ENCODE measurements at regions not wholly inside any gene's neighbourhood (a gene's known extent, or its start where the extent isn't known, plus 50 kb on each side); places are given as distances from the start of the nearest gene placed in this dataset.

GRCh38 chr5:93273176-93273575 is 307.8 kb downstream of the NR2F1-AS1 start:
- Mint-ChIP-seq H3K36me3 (ENCODE audit: low read depth) (no peaks in the 10 kb centered on the region), H3K9me3 (ENCODE audit: low read depth) (peaks cover 6% of the 10 kb centered on the region), H3K4me1 (ENCODE audit: low read depth) (peaks cover 23% of the 10 kb centered on the region), H3K27ac (ENCODE audit: unreplicated experiment) (no peak overlapping the region), H3K4me3 (ENCODE audit: unreplicated experiment) (no peak overlapping the region), H3K27me3 (ENCODE audit: low read depth) (no peaks in the 10 kb centered on the region)
- DNase-seq (ENCODE audit: low spot score), result no peak
- no peak for TF ChIP-seq CTCF (IDR thresholded peaks at IDR 0.05)

GRCh38 chr5:93272108-93272507 is 308.9 kb downstream of the NR2F1-AS1 start:
- Mint-ChIP-seq H3K4me1 (ENCODE audit: low read depth) (peaks cover 21% of the 10 kb centered on the region), H3K9me3 (ENCODE audit: low read depth) (peaks cover 6% of the 10 kb centered on the region), H3K36me3 (ENCODE audit: low read depth) (no peaks in the 10 kb centered on the region), H3K27ac (ENCODE audit: unreplicated experiment) (no peak overlapping the region), H3K4me3 (ENCODE audit: unreplicated experiment) (no peak overlapping the region), H3K27me3 (ENCODE audit: low read depth) (no peaks in the 10 kb centered on the region)
- no peak for TF ChIP-seq CTCF (IDR thresholded peaks at IDR 0.05)
- no peak for DNase-seq (ENCODE audit: low spot score)

GRCh38 chr5:93267736-93268135 is 313.3 kb downstream of the NR2F1-AS1 start:
- DNase-seq (ENCODE audit: low spot score), result peak; percentile 90
- H3K4me3 Mint-ChIP-seq (ENCODE audit: unreplicated experiment), result no peak overlapping the region

GRCh38 chr5:93267276-93267675 is 313.7 kb downstream of the NR2F1-AS1 start:
- Mint-ChIP-seq H3K4me1 (ENCODE audit: low read depth) (no peaks in the 10 kb centered on the region), H3K9me3 (ENCODE audit: low read depth) (no peaks in the 10 kb centered on the region), H3K36me3 (ENCODE audit: low read depth) (no peaks in the 10 kb centered on the region), H3K4me3 (ENCODE audit: unreplicated experiment) (no peak overlapping the region), H3K27me3 (ENCODE audit: low read depth) (no peaks in the 10 kb centered on the region), H3K27ac (ENCODE audit: unreplicated experiment) (no peak overlapping the region)
- peak; percentile 87 for DNase-seq (ENCODE audit: low spot score)
- TF ChIP-seq CTCF (IDR thresholded peaks at IDR 0.05), result no peak

More at GRCh38 chr5:93267736-93268135, 313.3 kb downstream of the NR2F1-AS1 start:
- Mint-ChIP-seq H3K4me1 (ENCODE audit: low read depth) (no peaks in the 10 kb centered on the region), H3K36me3 (ENCODE audit: low read depth) (no peaks in the 10 kb centered on the region), H3K27ac (ENCODE audit: unreplicated experiment) (no peak overlapping the region), H3K9me3 (ENCODE audit: low read depth) (peaks cover 3% of the 10 kb centered on the region), H3K27me3 (ENCODE audit: low read depth) (no peaks in the 10 kb centered on the region)
- no peak for TF ChIP-seq CTCF (IDR thresholded peaks at IDR 0.05)

GRCh38 chr5:93257616-93258015 is 323.4 kb downstream of the NR2F1-AS1 start:
- no peaks in the 10 kb centered on the region for H3K4me1 Mint-ChIP-seq (ENCODE audit: low read depth)
- no peaks in the 10 kb centered on the region for H3K27me3 Mint-ChIP-seq (ENCODE audit: low read depth)
- no peaks in the 10 kb centered on the region for H3K36me3 Mint-ChIP-seq (ENCODE audit: low read depth)
- no peak for TF ChIP-seq CTCF (IDR thresholded peaks at IDR 0.05)
- no peak overlapping the region for H3K27ac Mint-ChIP-seq (ENCODE audit: unreplicated experiment)
- H3K9me3 Mint-ChIP-seq (ENCODE audit: low read depth), result no peaks in the 10 kb centered on the region
- no peak for DNase-seq (ENCODE audit: low spot score)
- H3K4me3 Mint-ChIP-seq (ENCODE audit: unreplicated experiment), result no peak overlapping the region
